ENCODE measurements at regions not wholly inside any gene's neighbourhood (a gene's known extent, or its start where the extent isn't known, plus 50 kb on each side); places are given as distances from the start of the nearest gene placed in this dataset.

DNA sequence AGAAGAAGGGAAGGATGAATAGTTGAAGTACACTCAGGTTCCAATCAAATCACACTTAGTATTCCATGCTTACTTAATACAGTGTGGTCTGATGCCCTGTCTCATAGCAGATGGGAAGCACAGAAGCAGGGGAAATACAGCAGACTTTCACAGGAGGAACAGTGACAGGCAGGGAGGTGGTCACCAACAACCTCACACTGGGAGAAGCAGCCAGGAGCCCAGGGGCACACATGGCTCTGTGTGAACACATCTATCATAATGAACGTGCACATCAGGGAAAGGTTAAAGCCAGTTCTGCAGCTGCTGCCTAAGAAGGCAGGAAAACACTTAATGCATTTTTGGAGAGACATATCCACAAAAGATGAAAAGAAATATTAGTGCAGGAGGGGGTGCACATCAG lies 312.3 kb downstream of the MED10 start:
- TF ChIP-seq, protein P1, sequence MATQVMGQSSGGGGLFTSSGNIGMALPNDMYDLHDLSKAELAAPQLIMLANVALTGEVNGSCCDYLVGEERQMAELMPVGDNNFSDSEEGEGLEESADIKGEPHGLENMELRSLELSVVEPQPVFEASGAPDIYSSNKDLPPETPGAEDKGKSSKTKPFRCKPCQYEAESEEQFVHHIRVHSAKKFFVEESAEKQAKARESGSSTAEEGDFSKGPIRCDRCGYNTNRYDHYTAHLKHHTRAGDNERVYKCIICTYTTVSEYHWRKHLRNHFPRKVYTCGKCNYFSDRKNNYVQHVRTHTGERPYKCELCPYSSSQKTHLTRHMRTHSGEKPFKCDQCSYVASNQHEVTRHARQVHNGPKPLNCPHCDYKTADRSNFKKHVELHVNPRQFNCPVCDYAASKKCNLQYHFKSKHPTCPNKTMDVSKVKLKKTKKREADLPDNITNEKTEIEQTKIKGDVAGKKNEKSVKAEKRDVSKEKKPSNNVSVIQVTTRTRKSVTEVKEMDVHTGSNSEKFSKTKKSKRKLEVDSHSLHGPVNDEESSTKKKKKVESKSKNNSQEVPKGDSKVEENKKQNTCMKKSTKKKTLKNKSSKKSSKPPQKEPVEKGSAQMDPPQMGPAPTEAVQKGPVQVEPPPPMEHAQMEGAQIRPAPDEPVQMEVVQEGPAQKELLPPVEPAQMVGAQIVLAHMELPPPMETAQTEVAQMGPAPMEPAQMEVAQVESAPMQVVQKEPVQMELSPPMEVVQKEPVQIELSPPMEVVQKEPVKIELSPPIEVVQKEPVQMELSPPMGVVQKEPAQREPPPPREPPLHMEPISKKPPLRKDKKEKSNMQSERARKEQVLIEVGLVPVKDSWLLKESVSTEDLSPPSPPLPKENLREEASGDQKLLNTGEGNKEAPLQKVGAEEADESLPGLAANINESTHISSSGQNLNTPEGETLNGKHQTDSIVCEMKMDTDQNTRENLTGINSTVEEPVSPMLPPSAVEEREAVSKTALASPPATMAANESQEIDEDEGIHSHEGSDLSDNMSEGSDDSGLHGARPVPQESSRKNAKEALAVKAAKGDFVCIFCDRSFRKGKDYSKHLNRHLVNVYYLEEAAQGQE (IDR thresholded peaks at IDR 0.05; ENCODE audit: insufficient replicate concordance, low read depth), result no peak
- TF ChIP-seq, protein P2, sequence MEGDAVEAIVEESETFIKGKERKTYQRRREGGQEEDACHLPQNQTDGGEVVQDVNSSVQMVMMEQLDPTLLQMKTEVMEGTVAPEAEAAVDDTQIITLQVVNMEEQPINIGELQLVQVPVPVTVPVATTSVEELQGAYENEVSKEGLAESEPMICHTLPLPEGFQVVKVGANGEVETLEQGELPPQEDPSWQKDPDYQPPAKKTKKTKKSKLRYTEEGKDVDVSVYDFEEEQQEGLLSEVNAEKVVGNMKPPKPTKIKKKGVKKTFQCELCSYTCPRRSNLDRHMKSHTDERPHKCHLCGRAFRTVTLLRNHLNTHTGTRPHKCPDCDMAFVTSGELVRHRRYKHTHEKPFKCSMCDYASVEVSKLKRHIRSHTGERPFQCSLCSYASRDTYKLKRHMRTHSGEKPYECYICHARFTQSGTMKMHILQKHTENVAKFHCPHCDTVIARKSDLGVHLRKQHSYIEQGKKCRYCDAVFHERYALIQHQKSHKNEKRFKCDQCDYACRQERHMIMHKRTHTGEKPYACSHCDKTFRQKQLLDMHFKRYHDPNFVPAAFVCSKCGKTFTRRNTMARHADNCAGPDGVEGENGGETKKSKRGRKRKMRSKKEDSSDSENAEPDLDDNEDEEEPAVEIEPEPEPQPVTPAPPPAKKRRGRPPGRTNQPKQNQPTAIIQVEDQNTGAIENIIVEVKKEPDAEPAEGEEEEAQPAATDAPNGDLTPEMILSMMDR (IDR thresholded peaks at IDR 0.05; ENCODE audit: insufficient read depth, low read length), result no peak
- TF ChIP-seq SPI1 (IDR thresholded peaks at IDR 0.05; ENCODE audit: borderline replicate concordance, low read depth), result no peak
- no peak for TF ChIP-seq POLR2AphosphoS5 (IDR thresholded peaks at IDR 0.05; ENCODE audit: low read depth)

Data from HL-60 (cell line).